Sigmoid colon (tissue), 6 donors: ENCODE measurements at regions not wholly inside any gene's neighbourhood (a gene's known extent, or its start where the extent isn't known, plus 50 kb on each side); places are given as distances from the start of the nearest gene placed in this dataset.
"Not testable (repeated sequence)": the region's sequence is repeated elsewhere in the genome, so short reads cannot be mapped to it uniquely, and the experiment has no call there.

Experiments used
- DNase-seq: peaks from one replicate; pipeline ENCODE4 v3.0.0-alpha.2; 2019
- H3K27ac ChIP-seq, 4 donors: fragments of 200-600 bp; sonication (generic); one replicate each; pipeline ENCODE4 v1.5.1; 2016 to 2019; ENCODE audit warnings: mild to moderate bottlenecking in 1 of 4
- H3K27me3 ChIP-seq, 3 donors: fragments of 200-600 bp; sonication (generic); one replicate each; pipeline ENCODE4 v1.5.1; 2019; ENCODE audit warnings: mild to moderate bottlenecking in 1 of 3
- H3K36me3 ChIP-seq, 4 donors: fragments of 200-600 bp; sonication (generic); one replicate each; pipeline ENCODE4 v1.5.1; 2016 to 2019
- H3K4me1 ChIP-seq, 4 donors: fragments of 200-600 bp; sonication (generic); one replicate each; pipeline ENCODE4 v1.5.1; 2017 to 2019
- H3K4me3 ChIP-seq, 4 donors: fragments of 200-600 bp; sonication (generic); one replicate each; pipeline ENCODE4 v1.5.1; 2017 to 2019; ENCODE audit warnings: mild to moderate bottlenecking in 2 of 4, moderate library complexity in 1 of 4
- H3K9me3 ChIP-seq, 4 donors: fragments of 200-600 bp in 3 of 4; sonication (generic) in 3 of 4; one replicate each; pipeline versions ENCODE4 v1.5.1 to v1.6.1; 2013 to 2019
- EP300 ChIP-seq, 4 donors: sonication (generic); formaldehyde crosslinking; IDR thresholded peaks; one replicate each; pipeline ENCODE4 v1.6.1; 2017; ENCODE audit warnings: antibody characterized with exemption in 4 of 4
- POLR2A ChIP-seq, 2 donors: fragments of 450-650 bp; IDR thresholded peaks; one replicate each; pipeline ENCODE4 v1.6.1; 2016; ENCODE audit warnings: antibody characterized with exemption in 2 of 2, mild to moderate bottlenecking in 2 of 2, moderate library complexity in 2 of 2
- POLR2AphosphoS5 ChIP-seq, 4 donors: sonication (generic); formaldehyde crosslinking; IDR thresholded peaks; one replicate each; pipeline ENCODE4 v1.6.1; 2017; ENCODE audit warnings: antibody characterized with exemption in 4 of 4
- WGBS, 2 donors: extraction: QIAGEN DNeasy Blood & Tissue Kit; methylation state at CpG; one replicate each; pipeline ENCODE4 v1.1.7; 2013; 5-methylcytosine and 5-hydroxymethylcytosine counted together
- intact Hi-C: fragments of 100-400 bp; cut with DNase I; formaldehyde crosslinking; loops from one replicate; pipeline ENCODE4 v1.15.1; 2023
- TF ChIP-seq, protein P1 (sequence below), 4 experiments: fragments of 450-650 bp in 3 of 4; fragments of 200-600 bp in 1 of 4; IDR thresholded peaks; one replicate each; pipeline ENCODE4 v1.5.1; 2016 to 2019; ENCODE audit warnings: antibody characterized with exemption in 4 of 4, mild to moderate bottlenecking in 3 of 4, moderate library complexity in 2 of 4
- donor health status: healthy with polysubstance abuse.
- donor health status: healthy.

DNA sequence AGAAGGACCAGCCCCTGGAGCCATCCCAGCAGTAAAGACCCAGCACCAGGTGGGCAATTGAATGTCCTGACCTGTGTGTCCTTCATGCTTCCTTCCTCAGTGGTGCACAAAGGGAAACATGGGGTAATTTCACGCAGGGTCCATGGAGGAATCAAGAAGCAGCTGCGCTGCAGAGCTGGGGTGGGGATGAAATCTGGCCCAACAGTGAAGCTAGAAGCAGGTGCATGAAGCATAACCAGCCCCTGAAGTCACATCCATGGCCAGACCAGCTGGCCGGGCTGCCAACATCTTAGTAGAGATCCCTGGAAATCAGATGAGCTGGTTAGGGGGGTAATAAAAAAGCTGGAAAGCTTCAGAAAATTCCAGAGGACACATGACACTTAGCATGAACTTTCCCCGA, 646.7 kb upstream of the DEFB115 start:
- H3K36me3 ChIP-seq = no peaks in the 10 kb centered on the region
- H3K27me3 ChIP-seq = no peaks in the 10 kb centered on the region
- TF ChIP-seq, protein P1, sequence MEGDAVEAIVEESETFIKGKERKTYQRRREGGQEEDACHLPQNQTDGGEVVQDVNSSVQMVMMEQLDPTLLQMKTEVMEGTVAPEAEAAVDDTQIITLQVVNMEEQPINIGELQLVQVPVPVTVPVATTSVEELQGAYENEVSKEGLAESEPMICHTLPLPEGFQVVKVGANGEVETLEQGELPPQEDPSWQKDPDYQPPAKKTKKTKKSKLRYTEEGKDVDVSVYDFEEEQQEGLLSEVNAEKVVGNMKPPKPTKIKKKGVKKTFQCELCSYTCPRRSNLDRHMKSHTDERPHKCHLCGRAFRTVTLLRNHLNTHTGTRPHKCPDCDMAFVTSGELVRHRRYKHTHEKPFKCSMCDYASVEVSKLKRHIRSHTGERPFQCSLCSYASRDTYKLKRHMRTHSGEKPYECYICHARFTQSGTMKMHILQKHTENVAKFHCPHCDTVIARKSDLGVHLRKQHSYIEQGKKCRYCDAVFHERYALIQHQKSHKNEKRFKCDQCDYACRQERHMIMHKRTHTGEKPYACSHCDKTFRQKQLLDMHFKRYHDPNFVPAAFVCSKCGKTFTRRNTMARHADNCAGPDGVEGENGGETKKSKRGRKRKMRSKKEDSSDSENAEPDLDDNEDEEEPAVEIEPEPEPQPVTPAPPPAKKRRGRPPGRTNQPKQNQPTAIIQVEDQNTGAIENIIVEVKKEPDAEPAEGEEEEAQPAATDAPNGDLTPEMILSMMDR (IDR thresholded peaks at IDR 0.05) = no peak
- TF ChIP-seq POLR2A (IDR thresholded peaks at IDR 0.05) = no peak
- TF ChIP-seq EP300 (IDR thresholded peaks at IDR 0.05) = no peak
- TF ChIP-seq POLR2AphosphoS5 (IDR thresholded peaks at IDR 0.05) = no peak
- intact Hi-C loops = no loop called here
- no peak overlapping the region for H3K4me3 ChIP-seq
- peaks cover 0 to 7% (median 0%) of the 10 kb centered on the region in 4 donors for H3K4me1 ChIP-seq
- peaks cover 3 to 10% (median 4%) of the 10 kb centered on the region in 4 donors for H3K9me3 ChIP-seq
- H3K27ac ChIP-seq = peak overlapping the region in 1 of 4 donors; percentile 12
- 81 to 82% methylated on average over 4 of the region's 4 CpGs for WGBS, 2 donors
- no peak for DNase-seq

DNA sequence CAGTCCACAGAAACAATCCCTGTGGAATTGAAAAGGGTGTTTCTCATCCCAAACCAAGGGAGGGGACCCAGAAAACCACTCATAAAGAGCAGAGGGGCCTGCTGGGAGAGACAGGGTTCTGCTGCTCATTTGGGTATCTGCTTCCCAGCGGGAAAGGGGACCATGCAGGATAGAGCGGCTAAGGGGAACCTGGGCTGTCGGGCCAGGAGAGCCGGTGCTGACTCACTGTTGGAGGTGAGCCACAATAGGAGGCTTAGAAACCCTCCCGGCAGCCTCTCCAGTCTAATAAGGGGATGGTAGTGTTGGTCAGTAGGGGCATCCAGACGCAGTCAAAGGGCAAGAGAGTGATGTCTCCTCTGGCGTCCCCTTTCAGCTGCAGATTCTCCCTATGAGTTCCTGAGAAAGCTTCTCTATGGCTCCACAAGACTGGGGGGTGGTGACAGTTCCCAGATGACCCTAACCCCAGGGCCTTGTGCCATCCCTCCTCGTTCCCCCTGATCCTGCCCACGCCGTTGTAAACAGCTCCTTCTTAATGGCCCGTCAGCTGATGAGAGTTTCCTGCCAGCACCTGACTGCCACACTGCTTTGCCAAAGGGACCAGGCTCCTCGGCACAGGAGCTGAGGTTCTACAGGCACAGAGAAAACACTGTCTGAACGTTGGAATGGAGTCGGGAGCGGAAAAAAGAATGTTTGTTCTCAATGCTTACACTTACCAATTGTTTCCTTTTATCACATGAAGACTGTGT, 646.1 kb upstream of the DEFB115 start:
- Histone ChIP-seq H3K27me3 (no peaks in the 10 kb centered on the region), H3K36me3 (no peaks in the 10 kb centered on the region), H3K9me3 (peaks cover 2 to 10% (median 4%) of the 10 kb centered on the region in 4 donors), H3K27ac (peak overlapping the region in 1 of 4 donors; percentile 12), H3K4me1 (peaks cover 0 to 7% (median 0%) of the 10 kb centered on the region in 4 donors), H3K4me3 (no peak overlapping the region)
- no peak for DNase-seq
- WGBS, 2 donors = 63 to 74% methylated on average over 15 of the region's 15 CpGs
- TF ChIP-seq POLR2AphosphoS5 (IDR thresholded peaks at IDR 0.05) = no peak
- TF ChIP-seq EP300 (IDR thresholded peaks at IDR 0.05) = no peak
- TF ChIP-seq, protein P1 (IDR thresholded peaks at IDR 0.05) = no peak
- no peak for TF ChIP-seq POLR2A (IDR thresholded peaks at IDR 0.05)
- intact Hi-C loops = no loop called here

DNA sequence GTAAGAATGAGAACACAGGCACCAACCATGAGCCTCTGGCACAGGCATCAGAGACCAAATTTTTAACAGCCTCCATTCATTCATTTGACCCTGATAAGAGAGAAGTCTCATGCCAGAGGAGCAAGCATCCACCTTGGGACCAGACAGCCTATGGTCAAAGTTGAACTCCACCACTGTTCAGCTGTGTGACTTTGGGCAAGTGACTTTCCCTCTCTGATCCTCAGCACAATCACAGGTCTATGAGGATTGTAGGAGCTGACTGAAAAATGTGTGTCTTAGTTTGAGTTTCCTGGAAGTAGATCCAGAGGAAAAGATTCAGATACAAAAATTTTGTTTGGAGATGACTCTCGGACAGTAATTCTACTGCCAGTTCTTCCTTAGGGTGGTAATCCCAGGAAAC, 645.1 kb upstream of the DEFB115 start:
- 84 to 87% methylated on average over 1 of the region's 1 CpG for WGBS, 2 donors
- TF ChIP-seq POLR2AphosphoS5 (IDR thresholded peaks at IDR 0.05) (no peak), EP300 (IDR thresholded peaks at IDR 0.05) (no peak), POLR2A (IDR thresholded peaks at IDR 0.05) (no peak)
- TF ChIP-seq, protein P1 (IDR thresholded peaks at IDR 0.05) = no peak
- Histone ChIP-seq H3K36me3 (no peaks in the 10 kb centered on the region), H3K4me1 (peaks cover 0 to 7% (median 0%) of the 10 kb centered on the region in 4 donors), H3K27ac (no peak overlapping the region), H3K4me3 (no peak overlapping the region), H3K27me3 (no peaks in the 10 kb centered on the region), H3K9me3 (peaks cover 0 to 4% (median 2%) of the 10 kb centered on the region in 4 donors)
- DNase-seq = no peak
- intact Hi-C loops = no loop called here

DNA sequence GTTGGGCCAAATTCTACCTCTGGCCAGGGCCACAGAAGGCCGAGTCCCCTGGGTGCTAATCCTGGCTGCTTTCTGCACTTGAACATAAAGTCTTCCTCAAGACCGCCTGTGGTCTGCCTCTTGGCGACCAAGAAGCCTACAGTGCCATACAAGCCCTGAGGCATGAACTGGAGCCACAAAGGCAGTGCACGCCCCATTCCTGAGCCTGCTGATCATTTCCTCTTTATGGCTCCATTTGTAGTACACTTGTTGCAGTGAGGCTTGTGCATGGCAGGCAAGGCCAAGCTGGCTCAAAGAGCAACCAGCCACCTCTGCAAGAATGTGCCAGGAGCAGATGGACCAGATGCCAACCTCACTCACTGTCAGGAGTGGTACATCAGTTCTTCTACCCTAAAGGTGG, 636.1 kb upstream of the DEFB115 start:
- WGBS, 2 donors = 87 to 92% methylated on average over 4 of the region's 4 CpGs
- H3K36me3 ChIP-seq, H3K4me3 ChIP-seq, H3K9me3 ChIP-seq, H3K27ac ChIP-seq, H3K4me1 ChIP-seq, intact Hi-C loops, H3K27me3 ChIP-seq, DNase-seq: not testable (repeated sequence)

DNA sequence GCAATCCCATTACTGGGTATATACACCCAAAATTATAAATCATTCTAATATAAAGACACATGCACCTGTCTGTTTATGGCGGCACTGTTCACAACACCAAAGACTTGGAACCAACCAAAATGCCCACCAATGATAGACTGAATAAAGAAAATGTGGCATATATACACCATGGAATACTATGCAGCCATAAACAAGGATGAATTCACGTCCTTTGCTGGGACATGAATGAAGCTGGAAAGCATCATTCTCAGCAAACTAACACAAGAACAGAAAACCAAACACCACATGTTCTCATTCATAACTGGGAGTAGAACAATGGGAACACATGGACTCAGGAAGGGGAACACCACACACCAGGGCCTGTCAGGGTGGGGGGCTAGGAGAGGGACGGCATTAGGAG, 633.2 kb upstream of the DEFB115 start:
- DNase-seq, H3K4me1 ChIP-seq, H3K27ac ChIP-seq, H3K9me3 ChIP-seq, intact Hi-C loops, H3K36me3 ChIP-seq, H3K4me3 ChIP-seq, H3K27me3 ChIP-seq: not testable (repeated sequence)
- WGBS, 2 donors = 84 to 90% methylated on average over 3 of the region's 3 CpGs

DNA sequence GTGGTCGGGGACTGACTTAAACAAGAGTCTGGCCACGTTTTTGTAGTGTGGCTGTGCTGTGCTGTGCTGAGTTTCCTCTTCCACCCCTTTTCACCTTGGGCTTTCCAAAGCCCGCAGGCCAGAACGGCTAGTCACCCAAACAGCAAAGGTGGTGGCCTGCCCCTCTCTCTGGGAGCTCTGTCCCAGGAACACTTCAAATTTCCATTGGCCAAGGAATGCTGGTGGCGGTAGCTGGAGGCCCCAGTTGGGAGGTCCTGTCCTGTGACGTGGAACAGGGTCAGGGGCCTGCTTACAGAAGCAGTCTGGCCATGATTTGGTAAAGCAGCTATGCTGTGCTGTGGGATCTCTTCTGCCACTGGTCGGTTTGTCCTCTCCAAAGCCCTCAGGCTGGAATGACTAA, 628.1 kb upstream of the DEFB115 start:
- H3K27ac ChIP-seq, H3K36me3 ChIP-seq, H3K4me1 ChIP-seq, DNase-seq, intact Hi-C loops, H3K27me3 ChIP-seq, H3K9me3 ChIP-seq, H3K4me3 ChIP-seq: not testable (repeated sequence)
- WGBS, 2 donors = 72 to 82% methylated on average over 7 of the region's 7 CpGs
